Activated CD8-positive, alpha-beta memory T cell treated with anti-CD3 and anti-CD28 coated beads, Interleukin-2, amount 50 U/mL, for 4 hours (primary cell): ENCODE measurements at regions not wholly inside any gene's neighbourhood (a gene's known extent, or its start where the extent isn't known, plus 50 kb on each side); places are given as distances from the start of the nearest gene placed in this dataset.

ENCODE experiments used
- DNase-seq: peaks from one replicate; pipeline ENCODE4 v3.0.0-alpha.2; 2020

GRCh38 chr4:180923486-180923885 lies 1319.7 kb upstream of the TENM3 start:
- DNase-seq: no peak

DNA sequence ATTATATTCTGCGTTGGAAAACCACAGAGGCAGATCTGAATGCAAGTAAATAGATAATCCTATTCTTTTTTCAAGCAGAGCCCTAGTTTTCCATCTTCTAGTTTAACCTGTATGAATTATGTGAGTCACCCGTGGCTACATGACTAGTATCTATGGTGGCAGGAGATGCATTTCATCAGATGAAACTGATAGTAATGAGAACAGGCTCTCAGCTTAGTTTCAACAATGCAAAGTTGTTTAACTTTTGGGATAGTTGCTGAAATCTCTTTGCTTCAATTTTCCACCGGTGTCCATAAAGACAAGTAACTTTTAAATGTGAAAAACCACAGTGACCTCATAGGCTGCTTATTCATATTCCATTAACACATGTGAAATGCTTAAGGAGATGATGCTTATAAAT lies 1317.4 kb upstream of the TENM3 start:
- DNase-seq: no peak

GRCh38 chr4:180926277-180926676 lies 1316.9 kb upstream of the TENM3 start:
- DNase-seq: no peak

DNA sequence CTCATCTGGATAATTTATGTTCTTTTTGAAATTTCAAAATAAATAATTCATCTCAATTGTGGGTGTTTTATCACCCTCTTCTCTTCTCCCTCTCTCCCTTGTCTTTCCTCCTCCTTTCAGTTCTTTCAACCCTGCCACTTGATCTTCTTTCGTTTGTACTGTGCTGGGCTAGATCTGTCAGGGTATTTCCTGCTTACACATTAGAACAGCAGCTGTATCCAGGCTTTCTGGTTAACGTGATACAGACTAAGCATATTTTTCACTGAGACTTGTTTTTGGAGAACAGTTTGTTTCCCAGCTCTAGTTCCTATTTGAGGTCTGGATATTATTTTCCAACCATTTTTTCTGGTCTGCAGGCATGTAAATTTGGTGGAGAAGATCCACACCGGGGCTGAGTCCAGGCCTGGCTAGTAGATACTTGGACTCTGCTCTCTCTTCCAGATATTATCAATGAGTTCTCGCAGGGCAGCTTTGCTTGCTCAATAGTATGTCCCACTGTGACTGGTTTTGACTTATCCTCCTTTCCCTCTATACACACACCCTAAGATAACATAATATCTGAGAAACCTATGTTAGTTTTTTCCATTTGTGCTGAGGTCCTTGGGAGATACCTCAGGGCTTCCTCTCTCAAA lies 1310.7 kb upstream of the TENM3 start:
- no peak for DNase-seq

DNA sequence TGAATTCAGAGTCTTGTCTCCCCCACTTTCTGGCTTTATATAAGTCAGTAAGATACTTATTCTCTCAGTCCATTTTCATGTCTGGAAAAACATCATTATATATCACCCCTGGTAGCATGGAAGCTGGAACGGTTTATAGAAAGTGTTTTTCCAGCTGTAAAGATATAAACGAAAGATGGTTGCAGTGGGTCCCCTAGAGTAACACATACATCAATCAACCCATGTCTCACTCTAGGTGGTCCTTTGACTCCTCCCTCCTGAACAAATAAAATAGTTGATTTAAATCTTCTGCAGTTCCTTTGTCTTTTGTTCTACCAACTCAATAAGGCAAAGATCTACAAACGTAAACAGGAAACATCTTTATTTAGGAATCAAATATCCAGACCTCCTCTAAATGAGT lies 1306.1 kb upstream of the TENM3 start:
- DNase-seq: no peak

GRCh38 chr4:180940680-180941079 lies 1302.5 kb upstream of the TENM3 start:
- DNase-seq: no peak

DNA sequence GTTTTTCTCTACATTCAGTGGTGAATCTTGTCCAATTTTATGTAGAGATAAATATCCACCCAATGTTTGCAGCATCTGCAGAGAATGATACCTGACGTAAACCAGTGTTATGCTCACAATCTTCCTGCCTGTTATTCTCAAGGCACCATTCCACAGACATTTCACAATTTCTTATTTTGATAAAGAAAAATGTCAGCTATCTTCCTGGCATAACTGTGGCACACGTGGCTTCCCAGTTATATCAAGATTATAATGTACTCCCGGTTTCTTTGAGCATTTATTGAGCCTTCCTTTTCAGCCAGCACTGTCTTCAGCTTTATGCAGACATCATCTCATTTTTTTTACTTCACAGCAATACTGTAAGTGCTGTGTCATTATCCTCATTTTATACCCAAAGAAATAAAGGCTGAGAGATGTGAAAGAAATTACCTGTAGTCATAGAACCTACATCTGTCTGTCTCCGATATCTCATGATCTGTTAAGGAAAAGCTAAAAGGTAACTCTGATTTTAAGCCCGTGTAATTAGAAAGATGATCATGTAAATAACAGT lies 1300.8 kb upstream of the TENM3 start:
- no peak for DNase-seq

DNA sequence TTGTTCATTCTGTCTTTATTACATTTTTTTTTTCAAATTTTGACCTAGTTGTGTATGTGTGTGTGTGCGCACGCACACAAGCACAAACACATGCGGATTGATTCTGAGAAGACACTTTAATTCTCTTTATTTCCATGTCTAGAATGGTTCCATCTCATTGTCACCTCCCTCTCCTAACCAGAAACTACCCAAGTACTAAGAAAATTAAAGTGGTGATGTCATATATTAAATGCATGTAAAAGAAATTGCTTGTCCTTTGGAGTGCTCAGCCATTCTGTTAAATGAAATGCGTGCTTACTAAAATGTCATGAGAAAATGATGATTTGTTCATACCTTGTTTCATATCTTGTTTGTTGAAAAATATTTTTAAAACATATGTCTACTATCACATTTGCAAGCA lies 1297.0 kb upstream of the TENM3 start:
- DNase-seq: no peak

GRCh38 chr4:180947425-180947824 lies 1295.8 kb upstream of the TENM3 start:
- no peak for DNase-seq

- no peak for DNase-seq
Measured at GRCh38 chr4:180949424-180950213, 1293.6 kb upstream of the TENM3 start.

GRCh38 chr4:180950377-180950776 lies 1292.8 kb upstream of the TENM3 start:
- DNase-seq: no peak

DNA sequence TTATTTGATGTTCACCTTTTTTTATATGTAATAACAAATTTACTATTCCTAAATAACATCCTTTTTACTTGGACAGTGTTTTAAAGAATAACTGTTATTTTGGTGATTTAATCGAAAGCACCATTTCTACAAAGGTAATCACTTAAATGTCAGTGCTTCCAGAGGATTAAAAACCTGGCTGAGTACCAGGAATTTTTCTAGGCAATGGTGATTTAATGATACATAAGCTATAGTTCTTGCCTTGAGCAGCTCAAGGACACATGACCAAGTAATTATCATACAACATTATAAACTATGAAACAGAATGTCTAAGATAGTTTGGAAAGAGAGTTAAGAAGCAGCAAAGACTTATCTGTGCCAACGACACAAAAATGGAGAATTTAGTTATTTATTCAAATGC lies 1291.9 kb upstream of the TENM3 start:
- no peak for DNase-seq

DNA sequence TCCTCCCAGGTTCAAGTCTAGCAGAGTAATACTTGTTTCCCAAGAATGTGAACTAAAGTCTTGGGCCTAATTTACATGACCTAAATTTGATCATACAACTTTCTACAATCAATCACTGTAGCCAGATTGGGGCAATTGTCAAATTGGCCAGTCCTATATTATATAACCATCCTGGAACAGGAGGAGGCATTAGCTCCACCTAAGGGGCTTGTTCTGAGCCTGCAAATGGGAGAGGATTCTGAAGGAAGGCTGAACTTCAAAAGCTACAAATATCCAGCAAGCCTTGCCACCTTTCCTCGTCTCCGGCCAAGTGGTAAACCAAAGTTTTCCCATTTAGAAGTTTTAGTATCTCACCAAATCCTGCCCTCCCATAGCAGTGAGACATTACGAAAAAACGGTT lies 1289.6 kb upstream of the TENM3 start:
- DNase-seq: no peak

- no peak for DNase-seq
Measured at GRCh38 chr4:180960743-180961401, 1282.3 kb upstream of the TENM3 start.

- DNase-seq: no peak
Measured at GRCh38 chr4:180962268-180962667, 1280.9 kb upstream of the TENM3 start.

DNA sequence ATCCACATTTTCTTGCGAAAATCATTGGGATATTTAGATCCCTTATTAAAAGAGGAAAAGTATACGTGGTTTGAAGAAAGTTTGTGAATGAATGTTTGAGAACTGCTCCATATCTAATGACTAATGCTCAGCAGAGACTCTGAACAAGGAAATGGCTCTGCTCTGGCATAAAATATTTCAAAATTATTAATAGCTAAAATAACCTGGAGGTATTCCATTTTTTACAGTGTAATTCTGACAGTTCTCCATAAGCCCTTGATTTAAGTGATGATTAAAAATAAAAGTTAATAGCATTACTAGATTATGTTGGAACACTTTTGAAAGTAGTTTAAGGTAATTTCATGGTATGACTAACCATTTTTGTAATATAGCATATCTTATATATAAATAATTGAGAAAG lies 1276.9 kb upstream of the TENM3 start:
- no peak for DNase-seq

DNA sequence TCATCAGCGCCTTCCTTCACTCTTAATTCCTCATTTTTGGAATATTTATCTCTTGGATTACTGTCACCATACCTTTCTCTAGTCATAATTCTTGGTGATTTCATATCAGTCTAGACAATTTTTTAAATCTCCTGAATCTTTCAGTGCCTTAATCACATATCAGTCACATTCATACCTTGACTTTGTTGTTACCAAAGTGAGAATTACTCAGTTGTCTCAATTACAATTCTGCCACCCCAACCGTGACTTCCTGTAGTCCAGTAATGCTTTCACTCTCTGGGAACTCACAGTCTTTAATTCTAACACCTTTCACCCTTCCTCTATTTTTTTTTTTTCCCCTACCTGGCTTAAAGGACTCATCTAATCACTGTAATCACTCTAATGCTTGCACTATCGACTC lies 1275.3 kb upstream of the TENM3 start:
- DNase-seq: no peak

DNA sequence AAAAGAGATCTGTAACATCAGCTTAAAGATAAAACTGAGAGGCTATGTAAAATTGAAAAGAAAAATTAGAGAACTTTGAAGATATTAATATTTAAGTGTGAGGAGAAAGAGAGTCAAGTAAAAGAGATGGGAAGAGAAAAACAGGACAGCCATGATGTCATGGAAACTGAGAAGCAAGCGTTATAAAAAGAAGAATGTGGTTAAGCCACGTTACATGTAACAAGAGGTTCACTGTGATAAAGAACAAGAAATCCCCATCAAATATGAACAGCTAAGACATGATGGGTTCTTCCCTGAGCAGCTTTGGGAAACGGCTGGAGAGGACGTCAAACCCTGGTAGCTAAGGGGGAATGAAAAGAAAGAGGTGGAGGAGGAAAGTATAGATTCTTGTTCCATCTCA lies 1269.3 kb upstream of the TENM3 start:
- DNase-seq: no peak

DNA sequence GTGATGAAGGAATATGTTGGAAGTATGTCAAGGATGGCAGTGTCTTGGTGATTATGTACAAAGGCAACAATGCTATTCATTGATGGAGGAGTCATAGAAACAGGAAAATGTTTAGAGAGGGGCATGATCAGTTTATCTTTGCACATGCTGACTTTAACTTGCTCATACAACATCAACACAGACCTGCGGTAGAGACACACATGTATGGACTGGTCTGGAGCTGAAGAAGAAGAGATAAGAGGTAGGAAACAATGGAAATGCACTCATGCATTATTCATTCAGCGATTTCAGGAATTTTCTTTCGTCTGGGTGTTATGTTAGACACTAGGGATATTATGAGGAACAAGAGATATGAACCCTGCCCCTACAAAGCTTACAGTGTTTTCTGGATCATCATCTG lies 1252.3 kb upstream of the TENM3 start:
- no peak for DNase-seq

DNA sequence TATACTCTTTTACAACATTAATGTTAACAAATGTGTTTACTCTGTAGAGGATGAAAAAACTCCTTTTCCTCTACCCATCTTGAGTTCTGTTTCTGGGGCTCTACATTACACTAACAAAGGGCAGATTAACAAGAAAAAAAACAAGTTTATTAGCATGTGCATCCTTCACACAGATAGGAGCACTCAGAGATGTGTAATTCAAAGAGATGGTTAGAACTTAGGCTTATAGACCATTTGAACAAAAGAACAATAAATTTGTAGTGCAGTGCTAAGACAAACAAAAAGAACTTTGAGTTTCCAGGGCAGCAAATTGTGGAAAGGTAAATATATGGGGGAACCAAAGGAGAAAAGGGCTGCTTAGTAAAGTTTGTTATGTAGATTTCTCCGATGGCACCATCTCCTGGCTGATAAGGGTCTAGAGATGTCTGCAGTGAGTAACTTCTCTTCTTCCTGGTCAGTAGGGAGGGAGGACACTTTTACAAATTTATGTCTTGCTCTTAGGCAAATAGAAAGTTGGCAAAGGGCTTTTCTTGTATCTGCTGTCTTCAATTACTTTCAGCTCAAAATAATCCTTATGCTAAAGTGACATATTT lies 1249.9 kb upstream of the TENM3 start:
- no peak for DNase-seq

DNA sequence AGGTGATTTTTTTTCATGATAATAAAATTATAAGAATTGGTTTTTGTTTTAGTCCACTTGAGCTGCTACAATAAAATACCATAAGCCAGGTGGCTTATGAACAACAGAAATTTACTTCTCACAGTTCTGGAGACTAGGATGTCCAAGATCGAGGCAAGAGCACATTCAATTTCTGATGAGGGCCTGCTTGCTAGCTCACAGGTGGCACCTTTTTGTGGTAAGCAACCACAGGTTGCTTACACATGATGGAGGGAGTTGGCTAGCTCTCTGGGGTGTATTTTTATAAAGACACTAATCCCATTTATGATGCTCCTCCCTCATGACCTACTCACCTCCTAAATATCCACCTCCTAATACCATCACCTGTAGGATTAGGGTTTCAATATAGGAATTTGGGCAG lies 1248.5 kb upstream of the TENM3 start:
- no peak for DNase-seq

- DNase-seq: no peak
Measured at GRCh38 chr4:180999217-180999616, 1244.0 kb upstream of the TENM3 start.

- no peak for DNase-seq
Measured at GRCh38 chr4:181004056-181004455, 1239.1 kb upstream of the TENM3 start.
